ENCODE measurements at regions not wholly inside any gene's neighbourhood (a gene's known extent, or its start where the extent isn't known, plus 50 kb on each side); places are given as distances from the start of the nearest gene placed in this dataset.

DNA sequence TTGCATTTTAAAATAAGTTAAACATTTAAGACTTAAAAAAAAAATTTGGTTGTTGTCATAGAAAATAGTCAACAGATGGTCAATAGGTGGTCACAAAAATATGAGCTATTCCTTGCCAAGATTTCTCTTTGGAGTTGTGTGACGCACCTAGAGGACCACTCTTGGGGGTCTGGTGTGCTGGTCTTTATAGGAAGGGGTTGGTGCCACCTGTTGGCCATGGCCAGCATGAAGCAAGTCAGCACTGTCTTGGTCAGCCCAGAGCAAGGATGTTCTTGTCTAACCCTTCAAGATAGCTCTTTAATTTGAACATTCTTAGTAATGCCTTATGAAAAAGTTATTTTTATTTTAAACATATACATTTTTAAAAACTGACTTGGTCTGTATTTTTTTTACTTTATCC lies 267.9 kb upstream of the CNTNAP2 start:
- TF ChIP-seq TAF1 (IDR thresholded peaks at IDR 0.05; ENCODE audit: low read depth) = no peak
- TF ChIP-seq EP300 (IDR thresholded peaks at IDR 0.05; ENCODE audit: borderline replicate concordance) = no peak
- no peak for TF ChIP-seq YY1 (IDR thresholded peaks at IDR 0.05; ENCODE audit: low read depth)
- no peak for TF ChIP-seq FOXM1 (IDR thresholded peaks at IDR 0.05; ENCODE audit: borderline replicate concordance, low read depth)
- TF ChIP-seq, protein P1, sequence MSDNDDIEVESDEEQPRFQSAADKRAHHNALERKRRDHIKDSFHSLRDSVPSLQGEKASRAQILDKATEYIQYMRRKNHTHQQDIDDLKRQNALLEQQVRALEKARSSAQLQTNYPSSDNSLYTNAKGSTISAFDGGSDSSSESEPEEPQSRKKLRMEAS (IDR thresholded peaks at IDR 0.05) = no peak
- peak; percentile 28; the same call in 1 of the 2 replicates for TF ChIP-seq RAD21 (IDR thresholded peaks at IDR 0.05; ENCODE audit: low read depth)
- TF ChIP-seq, protein P2, sequence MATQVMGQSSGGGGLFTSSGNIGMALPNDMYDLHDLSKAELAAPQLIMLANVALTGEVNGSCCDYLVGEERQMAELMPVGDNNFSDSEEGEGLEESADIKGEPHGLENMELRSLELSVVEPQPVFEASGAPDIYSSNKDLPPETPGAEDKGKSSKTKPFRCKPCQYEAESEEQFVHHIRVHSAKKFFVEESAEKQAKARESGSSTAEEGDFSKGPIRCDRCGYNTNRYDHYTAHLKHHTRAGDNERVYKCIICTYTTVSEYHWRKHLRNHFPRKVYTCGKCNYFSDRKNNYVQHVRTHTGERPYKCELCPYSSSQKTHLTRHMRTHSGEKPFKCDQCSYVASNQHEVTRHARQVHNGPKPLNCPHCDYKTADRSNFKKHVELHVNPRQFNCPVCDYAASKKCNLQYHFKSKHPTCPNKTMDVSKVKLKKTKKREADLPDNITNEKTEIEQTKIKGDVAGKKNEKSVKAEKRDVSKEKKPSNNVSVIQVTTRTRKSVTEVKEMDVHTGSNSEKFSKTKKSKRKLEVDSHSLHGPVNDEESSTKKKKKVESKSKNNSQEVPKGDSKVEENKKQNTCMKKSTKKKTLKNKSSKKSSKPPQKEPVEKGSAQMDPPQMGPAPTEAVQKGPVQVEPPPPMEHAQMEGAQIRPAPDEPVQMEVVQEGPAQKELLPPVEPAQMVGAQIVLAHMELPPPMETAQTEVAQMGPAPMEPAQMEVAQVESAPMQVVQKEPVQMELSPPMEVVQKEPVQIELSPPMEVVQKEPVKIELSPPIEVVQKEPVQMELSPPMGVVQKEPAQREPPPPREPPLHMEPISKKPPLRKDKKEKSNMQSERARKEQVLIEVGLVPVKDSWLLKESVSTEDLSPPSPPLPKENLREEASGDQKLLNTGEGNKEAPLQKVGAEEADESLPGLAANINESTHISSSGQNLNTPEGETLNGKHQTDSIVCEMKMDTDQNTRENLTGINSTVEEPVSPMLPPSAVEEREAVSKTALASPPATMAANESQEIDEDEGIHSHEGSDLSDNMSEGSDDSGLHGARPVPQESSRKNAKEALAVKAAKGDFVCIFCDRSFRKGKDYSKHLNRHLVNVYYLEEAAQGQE (IDR thresholded peaks at IDR 0.05; ENCODE audit: low read depth) = no peak
- TF ChIP-seq, protein P3, sequence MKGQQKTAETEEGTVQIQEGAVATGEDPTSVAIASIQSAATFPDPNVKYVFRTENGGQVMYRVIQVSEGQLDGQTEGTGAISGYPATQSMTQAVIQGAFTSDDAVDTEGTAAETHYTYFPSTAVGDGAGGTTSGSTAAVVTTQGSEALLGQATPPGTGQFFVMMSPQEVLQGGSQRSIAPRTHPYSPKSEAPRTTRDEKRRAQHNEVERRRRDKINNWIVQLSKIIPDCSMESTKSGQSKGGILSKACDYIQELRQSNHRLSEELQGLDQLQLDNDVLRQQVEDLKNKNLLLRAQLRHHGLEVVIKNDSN (IDR thresholded peaks at IDR 0.05) = no peak
- TF ChIP-seq CEBPB (IDR thresholded peaks at IDR 0.05) = no peak

Measured in Ishikawa (cell line).